GM18519 (cell line): ENCODE measurements at regions not wholly inside any gene's neighbourhood (a gene's known extent, or its start where the extent isn't known, plus 50 kb on each side); places are given as distances from the start of the nearest gene placed in this dataset.
"Not testable (repeated sequence)": the region's sequence is repeated elsewhere in the genome, so short reads cannot be mapped to it uniquely, and the experiment has no call there.

Source experiments
- ATAC-seq: cut with Tn5 transposase; IDR thresholded peaks from one replicate; pipeline ENCODE4 v1.9.1; 2021; ENCODE audit warnings: mild to moderate bottlenecking, moderate library complexity; ENCODE audit not compliant: unreplicated experiment, low FRiP score

DNA sequence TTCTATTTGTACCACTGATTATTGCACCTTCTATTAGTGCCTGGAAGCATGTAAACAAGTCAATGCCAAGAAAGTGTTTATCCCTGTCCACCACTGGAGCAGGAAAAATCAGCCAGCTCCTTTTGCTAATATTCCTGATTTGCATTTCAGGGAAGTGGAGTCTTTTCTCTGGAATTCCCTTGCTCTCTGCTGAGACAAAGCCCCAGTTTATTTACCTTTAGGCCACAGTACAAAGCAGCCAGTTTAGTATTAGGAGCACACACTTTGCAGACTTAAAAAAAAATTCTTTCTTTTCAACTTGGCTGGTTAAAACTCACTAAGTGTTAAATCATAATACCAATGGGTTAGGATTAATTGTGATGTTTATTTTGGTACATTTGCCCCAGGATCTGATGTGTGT is 631.1 kb downstream of the PKHD1 start:
- no peak for ATAC-seq

DNA sequence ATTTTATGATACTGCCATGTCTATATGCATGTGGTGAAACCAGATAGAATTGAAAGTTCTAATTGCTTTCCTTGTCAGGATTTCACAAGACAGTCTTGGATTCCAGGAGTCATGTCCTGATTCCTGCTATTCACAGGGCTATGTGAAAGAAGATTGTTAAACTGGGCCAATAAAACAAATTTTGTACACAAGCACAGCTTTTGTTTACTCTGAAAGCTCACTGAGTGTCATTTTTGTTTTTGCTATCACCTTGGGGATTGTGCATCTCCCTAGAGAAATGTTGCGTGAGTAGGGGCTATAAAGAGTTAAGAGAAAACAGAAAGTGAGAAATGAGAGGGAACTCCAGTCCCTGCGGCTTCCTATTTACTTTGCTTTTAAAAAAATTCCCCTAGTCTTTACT is 627.5 kb downstream of the PKHD1 start:
- peak; percentile 95 for ATAC-seq

DNA sequence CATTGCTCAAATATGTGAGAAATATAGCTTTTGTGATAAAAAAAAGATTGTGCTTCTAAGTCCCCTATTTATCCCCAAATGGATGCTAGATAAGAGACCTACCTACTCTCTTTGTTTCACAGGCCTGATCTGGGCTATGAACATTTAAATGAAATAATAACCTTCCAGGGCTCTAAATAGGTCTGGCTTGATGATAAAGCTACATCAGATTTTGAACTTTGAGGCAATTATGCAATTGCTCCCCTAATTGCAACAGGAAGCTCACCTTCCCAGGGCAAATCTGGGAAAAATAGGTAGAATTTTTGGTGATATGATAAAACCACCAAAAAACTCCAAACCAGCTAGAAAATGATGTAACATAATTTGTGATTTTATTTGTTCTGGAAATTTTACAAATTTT is 624.5 kb downstream of the PKHD1 start:
- ATAC-seq, result no peak

DNA sequence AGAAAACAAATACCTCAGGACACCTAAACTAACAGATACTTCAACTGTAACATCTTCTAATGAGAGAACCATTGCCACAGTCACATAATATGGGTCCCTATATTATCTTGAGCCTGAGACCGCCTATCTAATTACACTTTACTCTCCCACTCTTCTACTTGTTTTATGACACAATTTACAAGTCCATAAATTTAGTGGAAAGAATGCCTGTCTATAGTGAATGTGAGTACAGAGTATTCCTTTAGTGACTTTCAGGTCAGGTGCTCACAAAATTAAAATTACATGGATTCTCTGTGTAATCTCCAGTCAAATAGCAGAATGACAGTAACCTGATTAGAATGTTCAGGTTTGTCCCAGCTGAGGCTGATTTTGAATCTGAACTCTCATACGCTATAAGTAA is 624.1 kb downstream of the PKHD1 start:
- ATAC-seq, result no peak

DNA sequence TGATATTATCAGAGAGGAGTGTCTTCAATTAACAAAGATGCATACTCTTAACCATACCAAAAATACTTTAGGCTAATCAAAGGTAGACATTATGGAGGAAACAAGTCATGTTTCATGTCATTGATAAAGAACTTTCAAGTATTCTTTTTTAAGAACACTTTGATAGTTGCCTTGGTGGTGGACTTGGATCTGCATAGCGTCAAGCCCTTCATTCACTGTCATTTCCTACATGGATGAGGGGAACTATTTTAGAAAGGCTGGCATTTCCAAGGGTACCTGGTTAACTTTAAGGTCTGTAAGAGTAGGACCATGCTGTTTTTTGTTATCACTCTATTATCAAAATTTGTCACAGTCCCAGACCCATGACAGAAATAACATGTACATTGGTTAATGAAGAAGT is 622.5 kb downstream of the PKHD1 start:
- ATAC-seq, result no peak

DNA sequence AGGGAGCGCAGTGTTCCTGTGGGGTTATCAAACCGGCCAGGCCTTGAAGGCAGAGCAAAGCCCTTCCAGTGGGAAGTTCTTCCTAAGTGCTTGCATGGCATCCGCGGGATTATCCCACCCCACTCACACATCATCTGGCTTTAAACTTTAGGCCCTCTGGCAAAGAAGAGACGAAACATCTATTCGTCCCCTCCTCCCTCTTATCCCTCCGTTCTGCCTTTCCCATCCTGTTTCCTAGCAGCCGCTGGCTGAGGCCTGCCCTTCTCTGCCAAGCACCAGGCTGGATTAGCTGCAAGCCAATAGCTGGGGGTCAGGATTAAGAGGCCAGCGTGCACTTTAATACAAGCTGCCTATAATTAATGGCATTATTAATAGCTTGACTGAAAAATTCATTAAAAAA is 621.0 kb downstream of the PKHD1 start:
- no peak for ATAC-seq

DNA sequence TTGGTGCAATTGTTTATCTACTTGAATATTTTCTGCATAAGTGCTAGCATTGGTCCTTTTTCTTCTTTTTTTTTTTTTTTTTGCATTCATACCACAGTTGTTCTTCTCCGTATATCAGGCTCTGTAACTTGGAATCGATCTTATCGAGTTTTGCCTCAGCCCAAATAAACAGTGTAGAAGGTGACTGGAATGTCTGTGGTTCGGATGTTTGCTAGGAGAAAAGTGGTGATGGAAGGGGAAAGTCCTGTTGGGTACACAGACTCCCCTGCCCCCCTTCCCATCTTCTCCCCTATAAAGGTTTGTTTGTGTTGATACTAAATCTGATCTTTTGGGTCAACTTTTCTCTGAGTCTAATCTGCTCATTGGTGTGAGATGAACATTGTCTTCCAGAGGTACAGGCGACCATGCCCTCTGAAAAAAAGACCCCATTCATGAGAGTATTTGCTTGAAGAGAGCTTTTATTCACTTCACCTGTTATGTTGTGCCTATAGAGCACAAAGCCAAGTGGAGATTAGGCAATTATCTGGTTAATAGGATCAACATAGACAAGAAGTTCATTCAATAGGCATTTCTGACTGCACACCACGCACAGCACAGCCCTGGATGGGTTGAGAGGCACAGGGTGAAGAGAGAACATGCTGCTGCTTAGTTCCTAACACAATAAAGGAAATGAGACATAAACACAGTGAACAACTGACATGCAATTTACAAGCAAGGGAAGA is 620.0 kb downstream of the PKHD1 start:
- no peak for ATAC-seq

DNA sequence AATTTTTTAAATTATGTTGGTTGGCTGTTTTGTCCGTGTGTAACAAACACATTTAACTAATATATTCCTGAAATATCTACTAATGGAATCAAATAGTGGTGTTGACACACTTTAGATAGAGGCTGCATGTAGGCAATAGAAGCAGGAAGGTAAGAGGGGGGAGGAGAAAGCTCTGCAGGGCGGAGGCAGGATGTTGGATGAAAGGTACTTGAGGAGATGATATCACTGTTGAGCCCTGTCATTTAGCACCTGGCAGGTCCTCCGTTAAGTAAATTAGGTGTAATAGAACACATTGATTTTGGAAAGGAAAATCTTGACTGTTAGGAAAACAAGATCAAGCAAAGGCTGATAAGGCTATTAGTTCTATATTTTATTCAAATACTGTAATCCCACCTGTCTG is 618.7 kb downstream of the PKHD1 start:
- ATAC-seq, result no peak

DNA sequence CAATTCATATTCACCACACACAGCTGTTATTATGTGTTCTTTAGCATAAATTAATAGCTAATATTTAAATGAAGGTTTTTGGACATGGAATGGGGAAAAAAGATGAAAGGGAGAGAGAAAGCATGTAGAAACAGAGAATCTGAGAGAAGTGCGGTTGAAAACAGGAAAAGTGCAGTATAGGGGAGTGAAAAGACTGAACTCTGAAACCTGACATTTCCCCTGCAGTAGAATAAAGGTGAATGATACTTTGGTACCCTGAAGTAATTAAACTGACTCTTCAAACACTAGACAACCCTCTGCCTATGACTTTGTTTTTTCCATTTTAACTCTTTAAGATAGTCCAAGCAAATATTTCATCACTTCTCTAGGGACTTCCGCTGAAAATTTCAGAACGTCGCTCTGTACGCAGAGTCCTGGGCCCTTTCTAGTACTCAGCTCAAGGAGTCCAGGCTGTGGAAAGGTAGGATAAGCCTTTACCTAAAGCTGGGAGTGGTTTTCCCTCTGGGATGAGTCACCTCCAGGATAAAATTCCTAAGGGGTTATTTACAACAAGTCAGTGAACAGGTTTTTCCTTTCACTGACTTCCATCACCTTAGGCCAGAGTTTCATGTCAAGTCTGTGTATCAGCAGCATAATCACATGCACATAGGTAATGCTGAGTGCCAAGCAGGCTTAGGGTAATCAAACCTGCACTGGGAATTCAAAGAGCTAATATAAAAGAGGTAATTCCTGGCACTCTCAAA is 614.5 kb downstream of the PKHD1 start:
- no peak for ATAC-seq

DNA sequence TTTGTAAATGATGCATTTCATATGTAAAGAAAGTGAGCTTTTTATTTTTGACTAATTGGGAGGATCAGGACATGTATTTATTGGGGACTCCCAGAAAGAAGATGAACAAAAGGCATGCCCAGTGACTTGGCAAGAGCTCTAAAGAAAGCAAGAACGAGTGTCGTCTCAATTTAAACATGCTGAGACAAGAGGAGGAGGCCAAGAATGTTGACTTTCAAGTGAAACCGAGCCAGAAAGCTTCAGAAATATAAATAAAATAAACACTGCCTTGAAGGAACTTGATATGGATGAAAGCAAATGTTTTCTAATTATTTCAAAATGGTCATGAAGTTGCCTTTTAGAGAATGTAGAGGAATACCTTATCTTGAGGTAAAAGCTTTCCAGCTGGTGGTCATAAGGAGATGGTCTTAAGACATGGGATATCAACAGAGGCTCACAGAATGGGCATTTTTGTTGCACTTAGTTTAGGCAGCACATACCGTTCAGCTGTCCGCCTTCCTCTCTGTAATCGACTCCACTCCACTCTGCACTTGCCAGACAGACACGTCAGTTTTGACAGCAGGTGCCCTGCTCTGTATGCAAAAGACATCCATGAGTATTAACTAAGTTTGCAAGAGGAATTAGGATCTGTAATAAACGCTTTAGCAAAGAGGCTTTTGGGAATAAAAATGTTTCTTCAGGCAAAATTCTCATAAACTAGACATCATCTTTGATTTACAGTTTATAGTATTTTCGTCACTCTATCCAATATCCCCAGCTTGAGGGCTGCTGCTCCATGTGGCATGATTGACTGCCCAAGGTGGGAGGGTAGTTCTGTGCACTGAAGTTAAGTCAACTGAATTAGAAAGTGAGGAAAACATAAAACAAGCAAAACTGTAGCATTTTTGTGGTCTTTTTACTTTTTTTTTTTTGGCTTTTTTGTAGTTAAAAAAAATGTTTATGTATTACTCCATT is 613.1 kb downstream of the PKHD1 start:
- ATAC-seq, result no peak

DNA sequence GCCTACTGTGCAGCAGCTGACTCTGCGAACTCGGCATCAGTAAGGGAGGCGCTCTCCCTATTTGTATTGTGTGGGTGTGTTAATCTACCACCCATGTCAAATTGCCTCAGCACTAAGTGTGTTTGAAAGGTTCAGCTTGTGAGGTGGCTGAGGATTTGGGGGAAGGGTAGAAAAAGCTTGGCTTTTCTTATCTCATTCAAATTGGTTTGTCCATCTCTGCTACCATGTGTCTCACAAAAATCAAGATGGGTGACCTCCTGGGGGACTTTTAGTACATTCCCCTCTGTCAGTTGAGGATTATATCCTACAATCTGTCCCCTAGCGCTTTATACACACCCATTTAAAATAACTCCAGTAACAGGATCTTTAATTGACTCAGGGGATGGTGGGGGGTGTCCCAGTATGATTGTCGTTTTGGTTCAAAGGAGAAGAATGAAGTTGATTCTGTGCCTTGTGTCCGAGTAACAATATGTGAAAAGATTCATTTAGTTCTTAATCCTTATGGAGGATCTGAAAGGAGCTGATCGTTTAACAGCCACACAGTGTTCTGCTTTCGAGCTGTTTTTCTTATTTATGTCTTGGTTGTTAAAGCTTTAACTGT is 609.6 kb downstream of the PKHD1 start:
- no peak for ATAC-seq

DNA sequence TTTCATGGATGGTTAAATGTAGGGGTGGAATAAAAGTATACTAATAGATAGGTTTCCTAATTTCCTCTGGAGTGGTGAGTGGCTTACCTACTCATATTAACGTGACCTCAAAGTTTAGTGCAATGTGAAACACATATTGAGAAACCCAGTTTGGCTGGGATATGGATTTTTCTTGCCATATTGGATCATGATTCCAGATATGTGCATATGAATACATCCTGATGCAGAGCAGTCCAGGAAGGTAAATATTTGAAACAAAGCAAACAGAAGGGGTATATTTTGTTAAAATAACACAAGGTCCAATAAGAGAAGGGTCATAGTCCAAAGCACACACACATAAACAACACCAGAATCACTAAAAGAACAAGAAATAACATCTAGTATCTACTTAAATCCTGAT is 608.1 kb downstream of the PKHD1 start:
- no peak for ATAC-seq

DNA sequence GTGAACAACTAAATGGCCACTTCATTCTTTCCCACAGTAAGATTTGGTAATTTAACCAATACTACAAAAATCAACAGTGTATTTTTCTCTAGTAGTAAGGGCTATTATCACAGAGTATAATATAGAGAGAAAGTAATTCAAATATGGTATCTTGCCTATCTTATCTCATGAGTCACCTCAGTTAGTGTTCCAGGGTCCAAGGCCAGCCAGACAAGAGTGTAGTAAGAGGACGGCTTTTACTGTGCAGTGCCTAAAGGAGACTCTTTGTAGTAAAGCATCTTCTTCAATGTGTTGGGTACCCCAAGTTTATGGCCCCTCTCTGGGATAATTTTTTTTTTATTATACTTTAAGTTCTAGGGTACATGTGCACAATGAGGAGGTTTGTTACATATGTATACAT is 607.4 kb downstream of the PKHD1 start:
- no peak for ATAC-seq

DNA sequence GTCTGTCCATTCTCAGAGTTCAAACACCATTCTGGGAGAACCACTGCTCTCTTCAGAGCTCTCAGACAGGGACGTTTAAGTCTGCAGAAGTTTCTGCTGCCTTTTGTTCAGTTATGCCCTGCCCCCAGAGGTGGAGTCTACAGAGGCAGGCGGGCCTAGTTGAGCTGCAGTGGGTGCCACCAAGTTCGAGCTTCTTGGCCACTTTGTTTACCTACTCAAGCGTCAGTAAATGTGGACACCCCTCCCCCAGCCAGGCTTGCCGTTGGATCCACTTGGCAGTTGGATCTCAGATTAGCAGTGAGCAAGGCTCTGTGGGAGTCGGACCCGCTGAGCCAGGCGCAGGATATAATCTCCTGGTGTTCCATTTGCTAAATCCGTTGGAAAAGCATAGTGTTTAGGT is 601.5 kb downstream of the PKHD1 start:
- ATAC-seq, result not testable (repeated sequence)

DNA sequence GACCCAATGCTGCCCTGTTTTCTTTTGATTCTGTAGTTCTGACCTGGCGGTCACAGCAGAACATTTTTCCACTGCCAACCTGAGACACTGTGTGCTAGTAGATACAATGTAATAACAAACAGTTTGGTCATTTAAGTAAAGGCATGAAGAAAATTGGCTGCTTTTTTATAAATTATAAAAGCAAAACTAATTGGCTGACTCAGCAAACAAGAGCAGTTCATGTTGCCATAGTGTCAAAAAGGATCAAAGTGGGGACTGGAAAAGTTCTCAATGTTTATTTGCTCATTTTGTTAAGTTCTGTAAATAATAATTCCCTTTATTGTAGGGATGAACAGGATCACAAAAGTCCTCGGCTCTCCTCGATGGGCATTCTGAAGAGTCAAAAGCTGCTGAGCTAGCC is 599.5 kb downstream of the PKHD1 start:
- ATAC-seq, result no peak

DNA sequence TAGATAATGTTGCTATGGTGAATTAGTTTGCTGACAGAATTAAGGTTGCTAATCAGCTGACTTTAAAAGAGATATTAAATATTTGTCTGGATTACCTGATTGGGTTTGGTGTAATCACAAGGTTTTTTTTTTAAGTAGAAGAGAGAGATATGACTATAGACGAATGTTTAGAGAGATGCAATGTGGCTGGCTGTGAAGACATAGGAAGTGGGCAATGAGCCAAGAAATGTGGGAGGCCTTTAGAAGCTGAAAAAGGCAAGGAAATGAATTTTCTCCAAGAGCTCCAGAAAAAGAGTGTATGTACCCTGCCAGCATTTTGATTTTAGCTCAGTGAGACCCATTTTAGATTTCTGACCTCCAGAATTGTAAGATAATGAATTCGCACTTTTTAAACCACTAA is 598.3 kb downstream of the PKHD1 start:
- no peak for ATAC-seq

DNA sequence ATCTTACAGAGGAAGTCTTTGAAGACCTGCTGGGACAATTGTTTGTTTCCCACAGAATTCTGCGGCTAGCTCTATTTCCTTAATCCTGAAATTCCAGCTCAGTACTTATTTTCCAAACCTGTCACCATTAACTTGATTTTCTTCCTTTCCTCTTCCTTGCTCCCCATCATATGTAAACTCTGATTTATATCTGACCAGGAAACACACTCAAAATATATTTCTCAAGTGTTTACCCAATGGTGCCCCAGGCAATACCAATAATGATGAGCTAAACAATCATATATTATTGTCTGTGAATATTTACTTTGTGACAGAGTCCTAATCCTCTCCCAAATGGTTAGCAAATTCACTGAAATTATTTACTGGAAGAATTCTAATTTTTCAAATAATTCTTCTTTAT is 597.3 kb downstream of the PKHD1 start:
- no peak for ATAC-seq

DNA sequence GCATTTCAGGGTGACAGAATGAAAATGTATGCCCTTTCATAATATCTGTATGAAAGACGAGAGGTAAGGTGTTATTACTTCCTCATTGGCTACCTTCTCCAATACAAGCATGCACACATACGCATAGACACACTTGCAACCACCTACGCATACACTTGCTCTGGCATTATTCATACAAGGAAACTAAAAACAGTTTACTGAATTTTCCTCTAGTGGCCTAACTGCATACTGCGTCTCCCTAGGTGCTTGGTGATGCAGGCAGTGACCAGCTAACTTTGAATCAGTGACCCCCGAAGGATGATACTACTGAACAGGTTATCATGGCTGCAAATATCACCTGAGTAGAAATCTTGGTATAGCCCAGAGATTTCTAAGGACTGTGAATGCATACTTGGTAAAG is 593.1 kb downstream of the PKHD1 start:
- no peak for ATAC-seq

DNA sequence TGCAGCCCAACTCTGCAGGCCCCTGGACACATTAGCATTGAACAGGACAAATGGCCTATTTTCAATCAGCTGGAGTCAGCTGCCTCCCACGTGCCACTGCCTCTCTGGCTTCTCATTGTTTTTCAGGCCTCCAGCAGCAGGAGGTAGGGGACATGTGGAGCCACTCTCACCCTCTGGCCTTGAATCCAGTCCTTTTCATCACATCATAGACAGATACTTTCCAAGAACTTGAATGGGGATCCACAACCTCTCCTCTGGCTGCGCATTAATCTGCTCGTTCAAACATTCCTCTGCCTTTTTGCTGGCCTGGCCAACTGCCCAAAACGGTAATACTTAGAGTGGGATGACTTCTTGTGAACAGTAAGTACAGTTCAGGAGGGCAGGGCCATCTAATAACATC is 592.3 kb downstream of the PKHD1 start:
- ATAC-seq, result no peak

DNA sequence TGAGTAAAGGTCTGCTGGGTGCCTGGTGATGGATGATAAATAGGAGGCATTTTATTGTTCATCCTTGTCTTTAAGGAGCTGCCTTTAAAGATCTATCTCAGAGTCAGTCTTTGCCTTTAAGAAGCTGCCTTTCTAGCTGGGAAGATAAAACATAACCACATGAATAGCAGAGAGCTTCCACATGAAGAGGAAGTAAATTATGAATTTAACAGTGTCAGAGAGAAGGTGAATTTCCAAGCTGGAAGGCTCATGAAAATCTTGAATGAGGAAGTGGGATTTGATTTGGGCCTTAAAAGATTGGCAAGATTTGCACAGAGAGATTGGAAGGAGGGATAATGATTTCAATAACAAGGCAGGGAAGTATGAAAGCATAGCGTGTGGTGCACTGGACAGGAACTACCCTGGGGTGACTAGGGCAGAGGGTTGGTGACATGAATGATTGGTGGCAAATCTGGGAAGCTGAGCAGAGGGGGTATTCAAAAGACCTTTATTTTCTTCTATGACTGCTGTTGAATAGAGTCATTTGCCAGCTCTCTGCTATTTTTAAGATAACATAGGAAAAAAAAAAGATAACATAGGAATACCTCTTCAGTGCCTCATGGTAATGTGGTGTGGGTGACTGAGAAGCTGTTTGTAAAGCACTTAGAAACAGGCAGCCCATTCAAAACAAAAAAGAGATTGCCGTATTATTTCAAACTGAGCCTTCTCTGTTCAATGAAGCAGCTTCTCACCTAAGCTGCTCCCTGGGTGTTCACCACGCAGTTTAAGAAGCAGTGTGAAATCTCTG is 591.6 kb downstream of the PKHD1 start:
- no peak for ATAC-seq
